K562 (cell line): ENCODE measurements at regions not wholly inside any gene's neighbourhood (a gene's known extent, or its start where the extent isn't known, plus 50 kb on each side); places are given as distances from the start of the nearest gene placed in this dataset.

Source experiments
- ATAC-seq: fragments of 200-7000 bp; cut with Tn5 transposase; 3 replicates; pipeline ENCODE4 v1.9.1; 2020; ENCODE audit warnings: moderate library complexity
- BruUV-seq: library from RNA; stranded (reverse); fragments of 400-500 nt; replicated peaks from 2 replicates; lab custom pipeline; 2021; lab: Mats Ljungman, UMichigan
- CTCF ChIA-PET: fragments of 300-600 bp; formaldehyde crosslinking; extraction: SDS; loops from one replicate; lab custom pipeline; 2021; ENCODE audit warnings: low intra/inter-chr PET ratio; lab: Yijun Ruan, JAX
- POLR2A ChIA-PET: fragments of 300-600, 350-650 bp; sonication (Branson Sonifier 250); formaldehyde crosslinking; extraction: SDS; loops from one replicate; lab custom pipeline; 2021; ENCODE audit warnings: antibody characterized with exemption, inconsistent platforms; lab: Yijun Ruan, JAX
- DNase-seq, 4 experiments: peaks; one replicate each; pipeline versions ENCODE4 v3.0.0 to v3.0.0-alpha.2; 2011 to 2018; ENCODE audit warnings: low spot score in 3 of 4, mixed read lengths in 3 of 4; ENCODE audit errors: extremely low read depth in 1 of 4
- FAIRE-seq: peaks from 2 replicates; lab custom pipeline; 2011; peaks lifted over from hg19 to GRCh38; lab: Jason Lieb, UNC
- H2AFZ ChIP-seq: 2 replicates; pipeline ENCODE4 v1.6.0; 2011; ENCODE audit warnings: low read depth, low read length, control low read depth, inconsistent platforms
- H3K27ac ChIP-seq: fragments of 200-600 bp; 3 replicates; pipeline ENCODE4 v1.8.0; 2011; ENCODE audit warnings: low read depth, mild to moderate bottlenecking, control low read depth, inconsistent platforms, low read length, moderate library complexity, mixed read lengths; ENCODE audit errors: extremely low read depth
- H3K27me3 ChIP-seq, 2 experiments: fragments of 300-600 bp in 1 of 2; 2 replicates in 1 of 2; 3 replicates in 1 of 2; pipeline versions ENCODE4 v1.6.0 to v1.8.0; 2011; ENCODE audit warnings: inconsistent platforms in 2 of 2, low read length in 2 of 2, mild to moderate bottlenecking in 1 of 2, mixed read lengths in 1 of 2, moderate library complexity in 1 of 2; ENCODE audit not compliant: control insufficient read depth in 2 of 2, insufficient read depth in 2 of 2
- H3K36me3 ChIP-seq: fragments of 300-600 bp; 3 replicates; pipeline ENCODE4 v1.8.0; 2011; ENCODE audit warnings: mild to moderate bottlenecking, low read length, inconsistent platforms; ENCODE audit not compliant: control insufficient read depth, insufficient read depth
- H3K4me1 ChIP-seq, 2 experiments: fragments of 200-600 bp in 1 of 2; replicated peaks in 1 of 2; 2 replicates in 1 of 2; 3 replicates in 1 of 2; pipeline versions ENCODE4 v1.5.1 to v1.8.0; 2011; ENCODE audit warnings: inconsistent platforms in 2 of 2, low read length in 2 of 2, mild to moderate bottlenecking in 1 of 2, mixed read lengths in 1 of 2, moderate library complexity in 1 of 2; ENCODE audit not compliant: control insufficient read depth in 2 of 2, insufficient read depth in 2 of 2
- H3K4me2 ChIP-seq: 2 replicates; pipeline ENCODE4 v1.6.1; 2011; ENCODE audit warnings: low read length, control low read depth, inconsistent platforms, mixed read lengths; ENCODE audit not compliant: insufficient read depth
- H3K4me3 ChIP-seq: fragments of 200-600 bp; sonication (generic), shearing (Covaris generic); 2 replicates; pipeline ENCODE4 v1.5.1; 2016; ENCODE audit warnings: control low read depth, inconsistent platforms
- H3K79me2 ChIP-seq: fragments of 200-600 bp; 3 replicates; pipeline ENCODE4 v1.8.0; 2011; ENCODE audit warnings: low read length, inconsistent platforms; ENCODE audit not compliant: control insufficient read depth, insufficient read depth
- H3K9ac ChIP-seq, 2 experiments: 2 replicates each; pipeline versions ENCODE4 v1.6.0 to v1.6.1; 2011; ENCODE audit warnings: low read depth in 2 of 2, low read length in 2 of 2, control low read depth in 1 of 2, inconsistent platforms in 1 of 2, mild to moderate bottlenecking in 1 of 2, mixed read lengths in 1 of 2; ENCODE audit not compliant: insufficient read depth in 1 of 2
- H3K9me1 ChIP-seq: one replicate; pipeline ENCODE4 v1.6.0; 2011; ENCODE audit warnings: inconsistent platforms, mild to moderate bottlenecking, low read length, moderate library complexity; ENCODE audit not compliant: control insufficient read depth, insufficient read depth
- H3K9me3 ChIP-seq: replicated peaks from 2 replicates; pipeline ENCODE4 v1.5.1; 2011; ENCODE audit warnings: low read depth, low read length, inconsistent platforms; ENCODE audit not compliant: control insufficient read depth, insufficient read depth
- H4K20me1 ChIP-seq: replicated peaks from 2 replicates; pipeline ENCODE4 v1.6.1; 2011; ENCODE audit warnings: low read length, inconsistent platforms, mixed read lengths; ENCODE audit not compliant: control insufficient read depth, insufficient read depth
- BCLAF1 ChIP-seq, 2 experiments: fragments of 450-650 bp in 1 of 2; IDR thresholded peaks; 2 replicates each; pipeline ENCODE4 v1.6.1; 2011 to 2017; ENCODE audit warnings: low read depth in 2 of 2, antibody characterized with exemption in 1 of 2, borderline replicate concordance in 1 of 2, low read length in 1 of 2, mild to moderate bottlenecking in 1 of 2, mixed read lengths in 1 of 2; ENCODE audit not compliant: control insufficient read depth in 1 of 2
- CHD1 ChIP-seq: fragments of 200-600 bp; sonication (generic); IDR thresholded peaks from one replicate; pipeline ENCODE4 v1.6.1; 2012; ENCODE audit warnings: mild to moderate bottlenecking, moderate library complexity, low read length, inconsistent platforms
- LARP7 ChIP-seq: fragments of 450-650 bp; IDR thresholded peaks from 2 replicates; pipeline ENCODE4 v1.6.1; 2016
- MCM5 ChIP-seq: fragments of 450-650 bp; IDR thresholded peaks from 2 replicates; pipeline ENCODE4 v1.6.1; 2016; ENCODE audit warnings: low read depth
- MTA1 ChIP-seq: fragments of 450-650 bp; IDR thresholded peaks from 2 replicates; pipeline ENCODE4 v1.6.1; 2017; ENCODE audit warnings: borderline replicate concordance
- RBM39 ChIP-seq: fragments of 200-400 bp; formaldehyde crosslinking; optimal IDR thresholded peaks from 2 replicates; pipeline ENCODE3; 2018; ENCODE audit warnings: low read depth, low read length
- SIX5 ChIP-seq, 2 experiments: IDR thresholded peaks; 2 replicates each; pipeline ENCODE4 v1.6.1; 2011; ENCODE audit warnings: low read length in 2 of 2, borderline replicate concordance in 1 of 2, low read depth in 1 of 2, mild to moderate bottlenecking in 1 of 2, moderate library complexity in 1 of 2; ENCODE audit not compliant: insufficient read depth in 1 of 2
- THRAP3 ChIP-seq: fragments of 450-650 bp; IDR thresholded peaks from 2 replicates; pipeline ENCODE4 v1.6.1; 2016; ENCODE audit warnings: mild to moderate bottlenecking, inconsistent platforms, borderline replicate concordance
- ZBTB7A ChIP-seq: IDR thresholded peaks from 2 replicates; pipeline ENCODE4 v1.6.1; 2011; ENCODE audit warnings: low read depth, mild to moderate bottlenecking, low read length, moderate library complexity, borderline replicate concordance; ENCODE audit not compliant: control insufficient read depth
- ZNF589 ChIP-seq: fragments of 200-800 bp; sonication (Bioruptor generic); IDR thresholded peaks from 2 replicates; pipeline ENCODE4 v1.6.1; 2016; ENCODE audit warnings: low read depth, missing genetic modification characterization, missing compliant biosample characterization
- ZNF740 ChIP-seq, 3 experiments: fragments of 200-800 bp in 1 of 3; sonication (Bioruptor generic) in 1 of 3; sonication (generic) in 1 of 3; formaldehyde crosslinking in 1 of 3; IDR thresholded peaks; 2 replicates each; pipeline versions ENCODE4 v1.6.1 to v1.8.0; 2016 to 2022; ENCODE audit warnings: mild to moderate bottlenecking in 2 of 3, missing compliant biosample characterization in 2 of 3, missing genetic modification characterization in 2 of 3, missing genetic modification reagents in 1 of 3
- ZNF76 ChIP-seq: fragments of 250-450 bp; sonication (Bioruptor Pico); IDR thresholded peaks from 2 replicates; pipeline ENCODE4 v1.4.0; 2020; ENCODE audit warnings: mild to moderate bottlenecking, moderate library complexity, borderline replicate concordance
- WGBS: fragments of 100-300 bp; shearing (Covaris generic); methylation state at CpG from one replicate; pipeline ENCODE4 v1.1.6; 2016; ENCODE audit warnings: low coverage, mixed read lengths; ENCODE audit not compliant: insufficient coverage; ENCODE audit errors: missing lambda C conversion rate; 5-methylcytosine and 5-hydroxymethylcytosine counted together
- in situ Hi-C: fragments of 300-500 bp; cut with MboI; formaldehyde crosslinking; loops from 4 replicates; pipeline ENCODE4 v1.15.0; 2018; ENCODE audit warnings: inconsistent platforms, mixed read lengths
- intact Hi-C: fragments of 100-400 bp; cut with micrococcal nuclease; formaldehyde crosslinking; loops from 2 replicates; pipeline ENCODE4 v1.14.2; 2022

GRCh38 chr18:24558403-24558802, 98.0 kb downstream of the HRH4 start:
- no peak for FAIRE-seq
- intact Hi-C loops, result no loop called here
- Histone ChIP-seq H3K27ac (no peak overlapping the region), H4K20me1 (no peaks in the 10 kb centered on the region), H3K9me1 (no peaks in the 10 kb centered on the region), H3K9me3 (no peaks in the 10 kb centered on the region), H3K27me3 (peaks cover 0 to 4% of the 10 kb centered on the region in 2 experiments; a peak in 1 of 5 replicates), H3K79me2 (no peaks in the 10 kb centered on the region), H2AFZ (no peak overlapping the region), H3K4me2 (no peak overlapping the region), H3K36me3 (no peaks in the 10 kb centered on the region), H3K4me1 (no peaks in the 10 kb centered on the region), H3K9ac (no peak overlapping the region), H3K4me3 (no peak overlapping the region)
- ChIA-PET CTCF (no interaction called here), POLR2A (no interaction called here)
- no peak for DNase-seq
- no peak for TF ChIP-seq RBM39
- ATAC-seq, result no peak
- in situ Hi-C loops, result no loop called here
- BruUV-seq, result no TSS peak
- WGBS, result 0% methylated on average over 7 of the region's 7 CpGs

- no peak overlapping the region for H3K4me2 ChIP-seq
- H3K9me1 ChIP-seq, result no peaks in the 10 kb centered on the region
- no peak overlapping the region for H3K4me3 ChIP-seq
- H3K27me3 ChIP-seq, result peaks cover 0 to 4% of the 10 kb centered on the region in 2 experiments; a peak in 1 of 5 replicates
- H3K9me3 ChIP-seq, result no peaks in the 10 kb centered on the region
- H4K20me1 ChIP-seq, result no peaks in the 10 kb centered on the region
- H3K4me1 ChIP-seq, result no peaks in the 10 kb centered on the region
- ChIA-PET CTCF (no interaction called here), POLR2A (no interaction called here)
- no peak for DNase-seq
- peak; percentile 23 for FAIRE-seq
- ATAC-seq, result no peak
- H3K27ac ChIP-seq, result no peak overlapping the region
- in situ Hi-C loops (no loop called here), intact Hi-C loops (no loop called here)
- BruUV-seq, result no TSS peak
- 4% methylated on average over 4 of the region's 4 CpGs for WGBS
- no peaks in the 10 kb centered on the region for H3K36me3 ChIP-seq
- H3K79me2 ChIP-seq, result no peaks in the 10 kb centered on the region
- H3K9ac ChIP-seq, result no peak overlapping the region
- no peak overlapping the region for H2AFZ ChIP-seq
- no peak for TF ChIP-seq SIX5 (IDR thresholded peaks at IDR 0.05; ENCODE audit: borderline replicate concordance in 1 of 2, insufficient read depth in 1 of 2, low read depth in 1 of 2, low read length in 2 of 2)
- no peak for TF ChIP-seq MCM5
- no peak for TF ChIP-seq BCLAF1 (IDR thresholded peaks at IDR 0.05; ENCODE audit: borderline replicate concordance in 1 of 2, control insufficient read depth in 1 of 2, low read depth in 2 of 2, low read length in 1 of 2)
- TF ChIP-seq LARP7, result no peak
- no peak for TF ChIP-seq ZBTB7A
- no peak for TF ChIP-seq MTA1
- no peak for TF ChIP-seq ZNF740 (CRISPR knock-in tag; IDR thresholded peaks at IDR 0.05)
- no peak for TF ChIP-seq ZNF740 (tag; IDR thresholded peaks at IDR 0.05)
- no peak for TF ChIP-seq CHD1
- no peak for TF ChIP-seq ZNF589 (CRISPR knock-in tag)
- no peak for TF ChIP-seq ZNF76 (CRISPR knock-in tag)
- no peak for TF ChIP-seq THRAP3
Observed at GRCh38 chr18:24559526-24559925, 99.1 kb downstream of the HRH4 start.
